ENCODE measurements at regions not wholly inside any gene's neighbourhood (a gene's known extent, or its start where the extent isn't known, plus 50 kb on each side); places are given as distances from the start of the nearest gene placed in this dataset.

DNA sequence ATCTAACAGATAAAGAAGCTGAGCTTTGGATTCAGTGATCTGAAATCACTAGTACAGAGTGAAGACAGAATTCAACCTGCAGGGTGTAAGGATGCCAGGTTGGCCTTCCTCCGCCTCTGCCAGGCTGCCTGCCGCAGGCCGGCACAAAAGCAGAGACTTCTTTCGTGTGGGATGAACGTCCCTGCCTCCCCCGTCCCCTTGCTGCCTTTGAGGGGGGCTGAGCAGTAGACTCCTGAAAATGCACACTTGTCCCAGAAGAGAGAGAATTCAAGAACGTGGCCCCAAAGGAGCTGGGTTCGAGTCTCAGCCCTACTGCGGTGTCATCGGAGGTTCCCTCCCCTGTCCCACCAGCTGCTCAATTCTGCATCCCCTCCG is 154.3 kb downstream of the BCL11B start:
- H3K4me1 Mint-ChIP-seq (ENCODE audit: unreplicated experiment), result no peaks in the 10 kb centered on the region
- TF ChIP-seq, protein P1, sequence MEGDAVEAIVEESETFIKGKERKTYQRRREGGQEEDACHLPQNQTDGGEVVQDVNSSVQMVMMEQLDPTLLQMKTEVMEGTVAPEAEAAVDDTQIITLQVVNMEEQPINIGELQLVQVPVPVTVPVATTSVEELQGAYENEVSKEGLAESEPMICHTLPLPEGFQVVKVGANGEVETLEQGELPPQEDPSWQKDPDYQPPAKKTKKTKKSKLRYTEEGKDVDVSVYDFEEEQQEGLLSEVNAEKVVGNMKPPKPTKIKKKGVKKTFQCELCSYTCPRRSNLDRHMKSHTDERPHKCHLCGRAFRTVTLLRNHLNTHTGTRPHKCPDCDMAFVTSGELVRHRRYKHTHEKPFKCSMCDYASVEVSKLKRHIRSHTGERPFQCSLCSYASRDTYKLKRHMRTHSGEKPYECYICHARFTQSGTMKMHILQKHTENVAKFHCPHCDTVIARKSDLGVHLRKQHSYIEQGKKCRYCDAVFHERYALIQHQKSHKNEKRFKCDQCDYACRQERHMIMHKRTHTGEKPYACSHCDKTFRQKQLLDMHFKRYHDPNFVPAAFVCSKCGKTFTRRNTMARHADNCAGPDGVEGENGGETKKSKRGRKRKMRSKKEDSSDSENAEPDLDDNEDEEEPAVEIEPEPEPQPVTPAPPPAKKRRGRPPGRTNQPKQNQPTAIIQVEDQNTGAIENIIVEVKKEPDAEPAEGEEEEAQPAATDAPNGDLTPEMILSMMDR (IDR thresholded peaks at IDR 0.05; ENCODE audit: unreplicated experiment), result no peak
- no peaks in the 10 kb centered on the region for H3K36me3 Mint-ChIP-seq (ENCODE audit: low read depth, unreplicated experiment)
- no peak overlapping the region for H3K27ac Mint-ChIP-seq (ENCODE audit: unreplicated experiment)
- H3K4me3 Mint-ChIP-seq (ENCODE audit: unreplicated experiment), result no peak overlapping the region
- DNase-seq (ENCODE audit: low spot score), result no peak
- H3K9me3 Mint-ChIP-seq (ENCODE audit: unreplicated experiment), result no peaks in the 10 kb centered on the region
- H3K27me3 Mint-ChIP-seq (ENCODE audit: unreplicated experiment), result peaks cover 2% of the 10 kb centered on the region

DNA sequence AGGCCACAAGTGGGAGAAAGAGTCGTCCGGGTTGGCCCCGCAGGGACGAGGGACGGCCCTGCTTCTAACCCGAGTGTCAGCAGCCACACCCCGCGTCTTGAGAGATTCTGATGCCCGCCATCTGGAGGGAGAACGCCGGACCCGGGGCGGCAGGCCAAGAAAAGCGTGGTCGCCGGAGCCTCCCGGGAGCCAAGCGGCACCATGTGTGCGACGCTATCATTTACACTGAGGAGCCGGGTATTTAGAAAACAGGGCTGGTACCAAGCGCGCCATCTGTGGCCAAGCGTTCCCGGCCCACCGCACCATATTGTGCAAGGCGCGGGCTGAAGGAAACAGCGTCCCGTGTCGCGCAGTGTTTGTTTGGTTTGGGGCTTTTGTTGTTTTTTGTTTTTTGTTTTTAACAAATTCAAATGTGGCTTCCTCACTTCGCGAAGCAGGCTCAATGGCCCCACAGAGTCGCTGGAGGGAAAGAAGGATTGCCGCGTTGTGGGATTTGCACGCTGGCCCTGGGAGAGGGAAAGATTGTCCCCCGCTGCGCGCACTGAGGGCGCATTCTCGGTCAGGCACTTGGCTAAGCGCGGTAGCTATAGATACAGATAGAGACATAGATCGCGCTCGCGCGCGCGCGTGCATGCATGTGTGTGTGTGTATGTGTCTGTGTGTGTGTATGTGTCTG is 153.8 kb downstream of the BCL11B start:
- H3K36me3 Mint-ChIP-seq (ENCODE audit: low read depth, unreplicated experiment), result no peaks in the 10 kb centered on the region
- H3K9me3 Mint-ChIP-seq (ENCODE audit: unreplicated experiment), result no peaks in the 10 kb centered on the region
- H3K27ac Mint-ChIP-seq (ENCODE audit: unreplicated experiment), result no peak overlapping the region
- DNase-seq (ENCODE audit: low spot score), result no peak
- TF ChIP-seq, protein P1 (IDR thresholded peaks at IDR 0.05; ENCODE audit: unreplicated experiment), result no peak
- H3K4me1 Mint-ChIP-seq (ENCODE audit: unreplicated experiment), result no peaks in the 10 kb centered on the region
- H3K27me3 Mint-ChIP-seq (ENCODE audit: unreplicated experiment), result peaks cover 2% of the 10 kb centered on the region
- H3K4me3 Mint-ChIP-seq (ENCODE audit: unreplicated experiment), result no peak overlapping the region

DNA sequence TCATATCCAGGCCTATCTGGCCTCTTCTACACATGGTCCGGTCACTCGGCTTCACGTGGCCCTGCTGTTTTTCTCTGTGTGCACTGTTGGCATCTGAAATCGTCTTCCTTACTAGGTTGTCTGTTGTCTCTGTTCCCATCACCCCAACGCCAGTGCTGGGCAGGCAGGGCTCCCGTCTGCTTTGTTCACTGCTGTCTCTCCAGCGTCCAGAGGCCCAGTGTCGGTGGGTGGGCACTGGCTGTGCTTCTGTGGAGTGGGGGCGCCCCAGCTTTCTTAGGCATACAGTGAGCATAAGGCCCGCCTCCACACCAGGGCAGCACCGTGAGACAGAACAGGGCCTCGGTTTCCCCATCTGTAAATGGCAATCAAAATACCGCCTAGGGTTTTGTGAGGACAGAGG is 153.1 kb downstream of the BCL11B start:
- TF ChIP-seq, protein P1 (IDR thresholded peaks at IDR 0.05; ENCODE audit: unreplicated experiment), result no peak
- DNase-seq (ENCODE audit: low spot score), result no peak
- Mint-ChIP-seq H3K27me3 (ENCODE audit: unreplicated experiment) (peaks cover 2% of the 10 kb centered on the region), H3K4me3 (ENCODE audit: unreplicated experiment) (no peak overlapping the region), H3K4me1 (ENCODE audit: unreplicated experiment) (no peaks in the 10 kb centered on the region), H3K9me3 (ENCODE audit: unreplicated experiment) (no peaks in the 10 kb centered on the region), H3K36me3 (ENCODE audit: low read depth, unreplicated experiment) (no peaks in the 10 kb centered on the region), H3K27ac (ENCODE audit: unreplicated experiment) (no peak overlapping the region)
